CD4-positive, alpha-beta T cell treated with Interferon gamma for 1 hour (primary cell): ENCODE measurements at regions not wholly inside any gene's neighbourhood (a gene's known extent, or its start where the extent isn't known, plus 50 kb on each side); places are given as distances from the start of the nearest gene placed in this dataset.

Experiments used
- DNase-seq: peaks from one replicate; pipeline ENCODE4 v3.0.0-alpha.2; 2020

- DNase-seq, result no peak
These were observed 96.4 kb upstream of the SOX9 start for GRCh38 chr17:72024457-72024856.

- DNase-seq, result no peak
These were observed 95.7 kb upstream of the SOX9 start for GRCh38 chr17:72025113-72025512.

GRCh38 chr17:72030067-72030899, 90.5 kb upstream of the SOX9 start:
- DNase-seq, result no peak

GRCh38 chr17:72031219-72031884, 89.5 kb upstream of the SOX9 start:
- DNase-seq, result no peak

- no peak for DNase-seq
These were observed 87.5 kb upstream of the SOX9 start for GRCh38 chr17:72033334-72033733.

GRCh38 chr17:72034000-72034399, 86.8 kb upstream of the SOX9 start:
- no peak for DNase-seq

GRCh38 chr17:72038427-72038826, 82.4 kb upstream of the SOX9 start:
- DNase-seq, result no peak

- no peak for DNase-seq
These were observed 81.3 kb upstream of the SOX9 start for GRCh38 chr17:72039490-72039889.

GRCh38 chr17:72046178-72046577, 74.6 kb upstream of the SOX9 start:
- no peak for DNase-seq

- DNase-seq, result no peak
These were observed 73.9 kb upstream of the SOX9 start for GRCh38 chr17:72046643-72047612.

GRCh38 chr17:72049914-72050313, 70.9 kb upstream of the SOX9 start:
- no peak for DNase-seq

GRCh38 chr17:72053036-72053435, 67.8 kb upstream of the SOX9 start:
- DNase-seq, result no peak

- DNase-seq, result no peak
These were observed 67.4 kb upstream of the SOX9 start for GRCh38 chr17:72053449-72053848.

GRCh38 chr17:72056155-72056554, 64.7 kb upstream of the SOX9 start:
- DNase-seq, result no peak

GRCh38 chr17:72056727-72057290, 64.0 kb upstream of the SOX9 start:
- DNase-seq, result no peak

GRCh38 chr17:72060084-72060483, 60.7 kb upstream of the SOX9 start:
- DNase-seq, result no peak

- DNase-seq, result no peak
These were observed 57.6 kb upstream of the SOX9 start for GRCh38 chr17:72063262-72063661.

- no peak for DNase-seq
These were observed 56.9 kb upstream of the SOX9 start for GRCh38 chr17:72063756-72064450.

- no peak for DNase-seq
These were observed 56.1 kb upstream of the SOX9 start for GRCh38 chr17:72064606-72065193.

- no peak for DNase-seq
These were observed 55.3 kb upstream of the SOX9 start for GRCh38 chr17:72065556-72065955.

GRCh38 chr17:72068643-72069042, 52.2 kb upstream of the SOX9 start:
- no peak for DNase-seq
